LHCN-M2 (cell line): ENCODE measurements at regions not wholly inside any gene's neighbourhood (a gene's known extent, or its start where the extent isn't known, plus 50 kb on each side); places are given as distances from the start of the nearest gene placed in this dataset.

ENCODE experiments used
- DNase-seq: peaks from one replicate; pipeline ENCODE4 v3.0.0-alpha.2; 2012; ENCODE audit warnings: low read depth

- DNase-seq: no peak
These were observed 381.6 kb downstream of the GJA1 start for GRCh38 chr6:121816906-121817540.

GRCh38 chr6:121823437-121823851 is 388.0 kb downstream of the GJA1 start:
- peak; percentile 63 for DNase-seq

- peak; percentile 90 for DNase-seq
These were observed 390.8 kb downstream of the GJA1 start for GRCh38 chr6:121826156-121826810.

- DNase-seq: no peak
These were observed 392.9 kb downstream of the GJA1 start for GRCh38 chr6:121828146-121828886.

GRCh38 chr6:121830736-121831135 is 395.3 kb downstream of the GJA1 start:
- peak; percentile 55 for DNase-seq

GRCh38 chr6:121835662-121836061 is 400.2 kb downstream of the GJA1 start:
- no peak for DNase-seq

GRCh38 chr6:121837545-121838229 is 402.2 kb downstream of the GJA1 start:
- DNase-seq: no peak

- DNase-seq: peak; percentile 73
These were observed 403.4 kb downstream of the GJA1 start for GRCh38 chr6:121838842-121839241.

- DNase-seq: no peak
These were observed 404.4 kb downstream of the GJA1 start for GRCh38 chr6:121839896-121840295.

- no peak for DNase-seq
These were observed 409.5 kb downstream of the GJA1 start for GRCh38 chr6:121844898-121845297.

- no peak for DNase-seq
These were observed 412.5 kb downstream of the GJA1 start for GRCh38 chr6:121847806-121848522.

- no peak for DNase-seq
These were observed 413.2 kb downstream of the GJA1 start for GRCh38 chr6:121848523-121849255.

GRCh38 chr6:121849477-121849876 is 414.0 kb downstream of the GJA1 start:
- DNase-seq: peak; percentile 77

- no peak for DNase-seq
These were observed 415.6 kb downstream of the GJA1 start for GRCh38 chr6:121851056-121851455.

GRCh38 chr6:121853686-121854085 is 418.2 kb downstream of the GJA1 start:
- DNase-seq: no peak

GRCh38 chr6:121855521-121855920 is 420.1 kb downstream of the GJA1 start:
- DNase-seq: no peak

- DNase-seq: no peak
These were observed 420.9 kb downstream of the GJA1 start for GRCh38 chr6:121856296-121856695.

GRCh38 chr6:121857551-121857950 is 422.1 kb downstream of the GJA1 start:
- no peak for DNase-seq

GRCh38 chr6:121858310-121858709 is 422.9 kb downstream of the GJA1 start:
- DNase-seq: no peak

GRCh38 chr6:121858986-121859385 is 423.5 kb downstream of the GJA1 start:
- DNase-seq: no peak

- DNase-seq: no peak
These were observed 430.4 kb downstream of the GJA1 start for GRCh38 chr6:121865811-121866210.
